KOPT-K1 (cell line): ENCODE measurements at regions not wholly inside any gene's neighbourhood (a gene's known extent, or its start where the extent isn't known, plus 50 kb on each side); places are given as distances from the start of the nearest gene placed in this dataset.

Source experiments
- H3K27ac ChIP-seq: fragments of 200-600 bp; sonication (generic); 2 replicates; pipeline ENCODE4 v1.5.1; 2016; ENCODE audit warnings: antibody characterized with exemption, mild to moderate bottlenecking, low read depth, low read length; ENCODE audit not compliant: poor library complexity, severe bottlenecking
- H3K36me3 ChIP-seq: fragments of 200-600 bp; sonication (generic); 2 replicates; pipeline ENCODE4 v1.5.1; 2017; ENCODE audit warnings: antibody characterized with exemption, mild to moderate bottlenecking, low read length, moderate library complexity; ENCODE audit not compliant: insufficient read depth
- H3K9me3 ChIP-seq: fragments of 200-600 bp; sonication (generic); 2 replicates; pipeline ENCODE4 v1.5.1; 2017; ENCODE audit warnings: antibody characterized with exemption, low read length, mild to moderate bottlenecking; ENCODE audit not compliant: insufficient read depth, poor library complexity, severe bottlenecking

GRCh38 chr14:86613786-86614185 lies 1083.8 kb downstream of the FLRT2 start:
- Histone ChIP-seq H3K27ac (no peak overlapping the region), H3K9me3 (no peaks in the 10 kb centered on the region), H3K36me3 (no peaks in the 10 kb centered on the region)

GRCh38 chr14:86613126-86613525 lies 1083.2 kb downstream of the FLRT2 start:
- H3K36me3 ChIP-seq: no peaks in the 10 kb centered on the region
- no peaks in the 10 kb centered on the region for H3K9me3 ChIP-seq
- H3K27ac ChIP-seq: no peak overlapping the region

DNA sequence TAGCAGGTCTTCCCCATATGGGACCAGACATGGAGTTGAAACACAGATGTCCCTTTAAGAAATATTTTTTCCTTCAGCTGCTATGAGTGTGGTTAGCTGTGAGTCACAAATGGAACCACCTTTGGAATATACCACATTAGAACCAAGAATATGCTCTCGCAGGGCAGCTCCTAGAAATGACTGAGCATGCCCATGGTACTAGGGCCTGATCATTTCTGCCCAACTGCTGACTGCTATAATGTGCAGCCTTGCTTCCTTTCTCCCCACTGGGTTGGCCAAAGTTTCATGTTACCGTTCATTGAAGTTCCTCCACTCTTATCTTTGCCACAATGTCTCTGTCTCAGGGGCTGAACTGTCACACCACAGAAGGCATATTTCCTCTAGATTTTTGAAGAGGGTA lies 1074.6 kb downstream of the FLRT2 start:
- H3K9me3 ChIP-seq: no peaks in the 10 kb centered on the region
- H3K27ac ChIP-seq: no peak overlapping the region

DNA sequence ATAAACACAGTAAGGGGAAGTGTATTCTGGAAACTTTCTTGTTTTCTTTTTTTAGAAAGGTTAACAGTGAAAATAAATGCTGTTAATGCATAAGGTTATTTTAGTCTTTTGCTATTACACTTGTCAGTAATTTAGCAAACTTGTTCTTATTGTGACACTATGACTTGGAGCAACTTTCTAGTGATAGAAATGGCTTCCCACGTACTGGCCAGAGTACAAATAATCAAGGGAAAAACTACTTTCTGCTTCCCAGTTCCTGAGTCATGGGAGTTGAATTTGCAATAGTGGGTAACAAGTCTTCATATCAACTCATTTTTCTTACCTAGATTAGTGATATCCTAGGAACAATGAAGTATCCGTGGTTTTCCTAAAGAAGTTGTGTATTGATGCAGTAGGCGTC lies 1072.3 kb downstream of the FLRT2 start:
- Histone ChIP-seq H3K9me3 (no peaks in the 10 kb centered on the region), H3K27ac (no peak overlapping the region), H3K36me3 (no peaks in the 10 kb centered on the region)

More for the DNA sequence above, 1074.6 kb downstream of the FLRT2 start:
- H3K36me3 ChIP-seq: no peaks in the 10 kb centered on the region

DNA sequence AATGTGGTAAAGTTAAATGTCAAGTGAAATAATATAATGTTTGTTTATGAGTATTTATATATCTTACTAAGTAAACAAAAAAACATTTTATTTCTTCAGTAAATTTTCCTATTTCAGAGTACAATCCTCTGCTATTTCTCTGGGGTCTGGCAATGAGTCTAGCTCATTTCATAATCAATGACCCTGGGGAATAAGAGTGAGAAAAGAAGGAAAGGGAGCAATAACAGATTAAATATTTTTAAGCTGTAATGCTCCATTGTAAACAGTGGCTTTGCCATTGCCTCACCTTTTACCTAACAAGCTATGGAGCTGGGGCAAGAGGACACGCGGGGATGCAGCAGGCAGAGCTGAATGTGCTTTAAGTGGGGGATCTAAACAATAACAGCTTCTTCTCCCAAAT lies 1071.9 kb downstream of the FLRT2 start:
- no peaks in the 10 kb centered on the region for H3K36me3 ChIP-seq
- no peaks in the 10 kb centered on the region for H3K9me3 ChIP-seq
- no peak overlapping the region for H3K27ac ChIP-seq

DNA sequence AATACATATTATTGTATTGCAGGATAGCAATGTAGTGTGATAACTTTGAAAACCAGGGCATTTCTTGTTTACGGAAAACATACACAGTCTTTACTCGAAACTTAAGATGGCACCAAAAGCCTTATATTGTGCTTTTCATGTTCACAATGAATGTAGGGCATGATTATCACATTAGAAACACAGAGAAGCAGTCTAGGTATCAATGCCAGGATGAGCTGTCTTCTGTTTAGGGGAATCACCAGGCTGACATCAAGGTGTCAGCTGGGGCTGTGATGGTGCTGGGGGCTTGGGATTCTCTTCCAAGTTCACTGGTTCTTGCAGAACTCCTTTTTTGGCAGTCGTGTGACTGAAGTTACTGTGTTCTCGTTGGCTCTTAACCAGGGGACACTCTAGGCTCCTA lies 1067.3 kb downstream of the FLRT2 start:
- no peaks in the 10 kb centered on the region for H3K9me3 ChIP-seq
- no peaks in the 10 kb centered on the region for H3K36me3 ChIP-seq
- no peak overlapping the region for H3K27ac ChIP-seq

DNA sequence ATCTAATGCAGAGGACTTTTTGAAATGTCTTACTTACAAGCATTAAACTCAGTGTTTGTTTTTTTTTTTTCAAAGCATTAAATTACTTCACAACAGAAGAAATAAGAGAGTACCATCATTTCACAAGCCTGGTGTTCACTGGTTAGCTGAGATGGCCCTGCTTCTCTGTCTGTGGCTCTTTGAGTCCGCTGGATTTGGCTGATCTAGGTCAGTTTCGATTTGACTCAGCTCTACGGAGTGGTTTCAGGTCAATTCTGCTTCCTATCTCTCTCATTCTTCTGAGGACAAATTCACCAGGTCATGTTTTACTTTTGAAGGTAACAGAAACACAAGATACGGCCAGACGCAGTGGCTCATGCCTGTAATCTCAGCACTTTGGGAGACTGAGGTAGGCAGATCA lies 1066.1 kb downstream of the FLRT2 start:
- no peaks in the 10 kb centered on the region for H3K9me3 ChIP-seq
- no peak overlapping the region for H3K27ac ChIP-seq
- H3K36me3 ChIP-seq: no peaks in the 10 kb centered on the region

- Histone ChIP-seq H3K9me3 (no peaks in the 10 kb centered on the region), H3K36me3 (no peaks in the 10 kb centered on the region), H3K27ac (no peak overlapping the region)
These were observed 1045.2 kb downstream of the FLRT2 start for GRCh38 chr14:86575141-86575540.

GRCh38 chr14:86574778-86575129 lies 1044.8 kb downstream of the FLRT2 start:
- no peaks in the 10 kb centered on the region for H3K9me3 ChIP-seq

GRCh38 chr14:86574051-86574777 lies 1044.3 kb downstream of the FLRT2 start:
- H3K9me3 ChIP-seq: no peaks in the 10 kb centered on the region
- H3K27ac ChIP-seq: no peak overlapping the region
- no peaks in the 10 kb centered on the region for H3K36me3 ChIP-seq

More at GRCh38 chr14:86574778-86575129, 1044.8 kb downstream of the FLRT2 start:
- Histone ChIP-seq H3K36me3 (no peaks in the 10 kb centered on the region), H3K27ac (no peak overlapping the region)

DNA sequence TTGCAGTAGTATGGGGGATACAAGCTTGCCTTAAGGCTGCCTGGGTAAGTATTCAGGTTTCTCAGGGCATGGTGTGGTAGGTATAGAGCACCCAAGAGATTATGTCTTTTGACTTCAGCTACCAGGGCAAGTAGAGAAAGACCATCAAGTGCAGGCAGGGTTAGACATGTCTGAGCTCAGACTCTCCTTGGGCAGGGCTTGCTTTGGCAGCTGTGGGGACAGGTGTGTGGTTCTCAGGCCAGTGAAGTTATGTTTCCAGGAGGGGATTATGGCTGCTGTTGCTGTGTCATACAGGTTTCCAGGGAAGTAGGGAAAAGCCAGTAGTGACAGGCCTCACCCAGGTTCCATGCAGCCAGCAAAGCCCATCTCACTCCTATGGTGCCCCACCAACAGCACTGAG lies 1040.4 kb downstream of the FLRT2 start:
- Histone ChIP-seq H3K27ac (no peak overlapping the region), H3K9me3 (no peaks in the 10 kb centered on the region), H3K36me3 (no peaks in the 10 kb centered on the region)

- Histone ChIP-seq H3K36me3 (no peaks in the 10 kb centered on the region), H3K9me3 (no peaks in the 10 kb centered on the region), H3K27ac (no peak overlapping the region)
These were observed 1013.6 kb downstream of the FLRT2 start for GRCh38 chr14:86543521-86543920.

DNA sequence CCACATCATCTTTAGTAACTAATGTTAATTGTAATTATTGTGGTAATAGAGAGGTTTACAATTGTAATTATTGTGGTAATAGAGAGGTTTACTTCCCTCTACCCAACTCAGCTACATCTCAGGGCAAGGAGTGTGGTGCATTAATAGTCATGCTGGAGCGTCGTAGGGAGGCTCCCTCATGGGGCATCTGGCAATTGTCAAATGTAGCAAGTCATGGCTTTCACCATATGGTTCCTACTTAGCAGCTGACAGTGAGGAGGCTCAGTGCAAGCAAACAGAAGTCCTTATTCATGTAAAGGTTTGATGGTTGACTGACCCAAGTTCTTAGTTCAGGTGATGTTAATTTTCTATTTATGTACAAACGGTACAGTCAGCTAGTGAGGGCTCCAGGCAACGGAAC lies 1012.0 kb downstream of the FLRT2 start:
- H3K36me3 ChIP-seq: no peaks in the 10 kb centered on the region
- H3K9me3 ChIP-seq: no peaks in the 10 kb centered on the region

GRCh38 chr14:86540636-86541247 lies 1010.8 kb downstream of the FLRT2 start:
- H3K9me3 ChIP-seq: no peaks in the 10 kb centered on the region
- no peak overlapping the region for H3K27ac ChIP-seq
- no peaks in the 10 kb centered on the region for H3K36me3 ChIP-seq

More for the DNA sequence above, 1012.0 kb downstream of the FLRT2 start:
- H3K27ac ChIP-seq: no peak overlapping the region

- no peaks in the 10 kb centered on the region for H3K9me3 ChIP-seq
- no peaks in the 10 kb centered on the region for H3K36me3 ChIP-seq
- H3K27ac ChIP-seq: no peak overlapping the region
These were observed 1009.6 kb downstream of the FLRT2 start for GRCh38 chr14:86539361-86540070.
